HL-60/S4 treated with phorbol 12-myristate 13-acetate at 8.2 ng/mL for 4 days and 3 days (cell line): ENCODE measurements at regions not wholly inside any gene's neighbourhood (a gene's known extent, or its start where the extent isn't known, plus 50 kb on each side); places are given as distances from the start of the nearest gene placed in this dataset.
"Not testable (repeated sequence)": the region's sequence is repeated elsewhere in the genome, so short reads cannot be mapped to it uniquely, and the experiment has no call there.

Source experiments
- in situ Hi-C: fragments of 300-500 bp; cut with MboI; formaldehyde crosslinking; loops from 2 replicates; pipeline ENCODE4 v1.15.0; 2022; ENCODE audit warnings: low sequenced_read_pairs

GRCh38 chr9:87041553-87042235, 94.4 kb upstream of the GAS1 start:
- in situ Hi-C loops = not testable (repeated sequence)

GRCh38 chr9:87049929-87050608, 102.8 kb upstream of the GAS1 start:
- in situ Hi-C loops = loop anchor here (25.0 kb wide), 1 partner anchor 112 kb away; no protein-coding TSS in a partner anchor

- in situ Hi-C loops = loop anchor here (25.0 kb wide), 1 partner anchor 107 kb away; no protein-coding TSS in a partner anchor
Measured at GRCh38 chr9:87054999-87055686, 107.8 kb upstream of the GAS1 start.

GRCh38 chr9:87059772-87060171, 112.5 kb upstream of the GAS1 start:
- in situ Hi-C loops = loop anchor here (25.0 kb wide), 1 partner anchor 103 kb away; no protein-coding TSS in a partner anchor

GRCh38 chr9:87062746-87063145, 115.4 kb upstream of the GAS1 start:
- in situ Hi-C loops = loop anchor here (25.0 kb wide), 1 partner anchor 100 kb away; no protein-coding TSS in a partner anchor

- in situ Hi-C loops = loop anchor here (25.0 kb wide), 1 partner anchor 99 kb away; no protein-coding TSS in a partner anchor
Measured at GRCh38 chr9:87063246-87063645, 115.9 kb upstream of the GAS1 start.

GRCh38 chr9:87063871-87064270, 116.6 kb upstream of the GAS1 start:
- in situ Hi-C loops = loop anchor here (25.0 kb wide), 1 partner anchor 98 kb away; no protein-coding TSS in a partner anchor

GRCh38 chr9:87064311-87064710, 117.0 kb upstream of the GAS1 start:
- in situ Hi-C loops = loop anchor here (25.0 kb wide), 1 partner anchor 98 kb away; no protein-coding TSS in a partner anchor

GRCh38 chr9:87065981-87066380, 118.7 kb upstream of the GAS1 start:
- in situ Hi-C loops = loop anchor here (25.0 kb wide), 1 partner anchor 96 kb away; no protein-coding TSS in a partner anchor

- in situ Hi-C loops = loop anchor here (25.0 kb wide), 1 partner anchor 95 kb away; no protein-coding TSS in a partner anchor
Measured at GRCh38 chr9:87067426-87067825, 120.1 kb upstream of the GAS1 start.

- in situ Hi-C loops = loop anchor here (25.0 kb wide), 1 partner anchor 94 kb away; no protein-coding TSS in a partner anchor
Measured at GRCh38 chr9:87068177-87068840, 121.0 kb upstream of the GAS1 start.

GRCh38 chr9:87069690-87070089, 122.4 kb upstream of the GAS1 start:
- in situ Hi-C loops = loop anchor here (25.0 kb wide), 1 partner anchor 93 kb away; no protein-coding TSS in a partner anchor

GRCh38 chr9:87070336-87070735, 123.0 kb upstream of the GAS1 start:
- in situ Hi-C loops = loop anchor here (25.0 kb wide), 1 partner anchor 92 kb away; no protein-coding TSS in a partner anchor

GRCh38 chr9:87071473-87071872, 124.2 kb upstream of the GAS1 start:
- in situ Hi-C loops = loop anchor here (25.0 kb wide), 1 partner anchor 91 kb away; no protein-coding TSS in a partner anchor

GRCh38 chr9:87073692-87074091, 126.4 kb upstream of the GAS1 start:
- in situ Hi-C loops = loop anchor here (25.0 kb wide), 1 partner anchor 89 kb away; no protein-coding TSS in a partner anchor

GRCh38 chr9:87075537-87075936, 128.2 kb upstream of the GAS1 start:
- in situ Hi-C loops = no loop called here

- in situ Hi-C loops = no loop called here
Measured at GRCh38 chr9:87076825-87077224, 129.5 kb upstream of the GAS1 start.

GRCh38 chr9:87077986-87078385, 130.7 kb upstream of the GAS1 start:
- in situ Hi-C loops = no loop called here

GRCh38 chr9:87080512-87081264, 133.4 kb upstream of the GAS1 start:
- in situ Hi-C loops = no loop called here

GRCh38 chr9:87081503-87081902, 134.2 kb upstream of the GAS1 start:
- in situ Hi-C loops = no loop called here
